Brain microvascular endothelial cell (primary cell): ENCODE measurements at regions not wholly inside any gene's neighbourhood (a gene's known extent, or its start where the extent isn't known, plus 50 kb on each side); places are given as distances from the start of the nearest gene placed in this dataset.

Experiments used
- DNase-seq: peaks from one replicate; pipeline ENCODE4 v3.0.0-alpha.2; 2020
- H3K27ac ChIP-seq: fragments of 250-450 bp; sonication (Bioruptor Pico); 2 replicates; pipeline ENCODE4 v1.5.1; 2020; ENCODE audit warnings: mild to moderate bottlenecking, moderate library complexity
- H3K27me3 ChIP-seq: fragments of 250-450 bp; sonication (Bioruptor Pico); replicated peaks from 2 replicates; pipeline ENCODE4 v1.5.1; 2020; ENCODE audit warnings: mild to moderate bottlenecking
- H3K36me3 ChIP-seq: fragments of 250-450 bp; sonication (Bioruptor Pico); replicated peaks from 2 replicates; pipeline ENCODE4 v1.5.1; 2020; ENCODE audit warnings: mild to moderate bottlenecking
- H3K4me3 ChIP-seq: 2 replicates; pipeline ENCODE4 v1.5.1; 2011; ENCODE audit warnings: low read depth, mild to moderate bottlenecking, control low read depth, low read length, moderate library complexity
- CTCF ChIP-seq: IDR thresholded peaks from 2 replicates; pipeline ENCODE4 v1.5.1; 2011; ENCODE audit warnings: low read depth, mild to moderate bottlenecking, moderate library complexity, low read length, control low read depth, inconsistent platforms; ENCODE audit errors: missing control alignments
- in situ Hi-C: cut with HindIII; loops from 2 replicates; pipeline ENCODE4 v1.10.0; 2017; ENCODE audit warnings: low sequenced_read_pairs, low pct_ligation_motif_present

- H3K36me3 ChIP-seq: no peaks in the 10 kb centered on the region
- no peak for DNase-seq
- H3K27me3 ChIP-seq: no peaks in the 10 kb centered on the region
- in situ Hi-C loops: no loop called here
- TF ChIP-seq CTCF: no peak
- no peak overlapping the region for H3K4me3 ChIP-seq
- H3K27ac ChIP-seq: no peak overlapping the region
Observed at GRCh38 chr20:24761220-24762065, 187.6 kb upstream of the CST7 start.

GRCh38 chr20:24762371-24762770 is 186.7 kb upstream of the CST7 start:
- no peak for DNase-seq
- in situ Hi-C loops: no loop called here
- no peak for TF ChIP-seq CTCF
- Histone ChIP-seq H3K27ac (no peak overlapping the region), H3K27me3 (no peaks in the 10 kb centered on the region), H3K4me3 (no peak overlapping the region), H3K36me3 (no peaks in the 10 kb centered on the region)

GRCh38 chr20:24762791-24763350 is 186.2 kb upstream of the CST7 start:
- Histone ChIP-seq H3K36me3 (no peaks in the 10 kb centered on the region), H3K27me3 (no peaks in the 10 kb centered on the region), H3K27ac (no peak overlapping the region), H3K4me3 (no peak overlapping the region)
- in situ Hi-C loops: no loop called here
- no peak for DNase-seq
- TF ChIP-seq CTCF: no peak

GRCh38 chr20:24763386-24764026 is 185.6 kb upstream of the CST7 start:
- H3K27ac ChIP-seq: no peak overlapping the region
- H3K36me3 ChIP-seq: no peaks in the 10 kb centered on the region
- no peak for TF ChIP-seq CTCF
- no peaks in the 10 kb centered on the region for H3K27me3 ChIP-seq
- DNase-seq: no peak
- in situ Hi-C loops: no loop called here
- H3K4me3 ChIP-seq: no peak overlapping the region

GRCh38 chr20:24764027-24764793 is 184.9 kb upstream of the CST7 start:
- in situ Hi-C loops: no loop called here
- DNase-seq: no peak
- H3K27me3 ChIP-seq: no peaks in the 10 kb centered on the region
- no peaks in the 10 kb centered on the region for H3K36me3 ChIP-seq
- H3K27ac ChIP-seq: no peak overlapping the region
- H3K4me3 ChIP-seq: no peak overlapping the region
- TF ChIP-seq CTCF: no peak
